GM21529 (cell line): ENCODE measurements at regions not wholly inside any gene's neighbourhood (a gene's known extent, or its start where the extent isn't known, plus 50 kb on each side); places are given as distances from the start of the nearest gene placed in this dataset.
"Not testable (repeated sequence)": the region's sequence is repeated elsewhere in the genome, so short reads cannot be mapped to it uniquely, and the experiment has no call there.

Experiments used
- ATAC-seq: cut with Tn5 transposase; IDR thresholded peaks from one replicate; pipeline ENCODE4 v1.9.1; 2021; ENCODE audit not compliant: unreplicated experiment

GRCh38 chr1:220420726-220421125 is 107.2 kb upstream of the MARK1 start:
- ATAC-seq: no peak

GRCh38 chr1:220412382-220412781 is 115.6 kb upstream of the MARK1 start:
- ATAC-seq: not testable (repeated sequence)

- no peak for ATAC-seq
Measured at GRCh38 chr1:220410611-220411010, 117.3 kb upstream of the MARK1 start.

- no peak for ATAC-seq
Measured at GRCh38 chr1:220409771-220410595, 118.0 kb upstream of the MARK1 start.

GRCh38 chr1:220407191-220407590 is 120.7 kb upstream of the MARK1 start:
- no peak for ATAC-seq

GRCh38 chr1:220398238-220398637 is 126.0 kb upstream of the RAB3GAP2 start:
- no peak for ATAC-seq

- ATAC-seq: no peak
Measured at GRCh38 chr1:220391491-220391890, 119.2 kb upstream of the RAB3GAP2 start.

- ATAC-seq: no peak
Measured at GRCh38 chr1:220389634-220390033, 117.4 kb upstream of the RAB3GAP2 start.

- ATAC-seq: no peak
Measured at GRCh38 chr1:220386494-220387195, 114.4 kb upstream of the RAB3GAP2 start.

- ATAC-seq: no peak
Measured at GRCh38 chr1:220385158-220385557, 112.9 kb upstream of the RAB3GAP2 start.

- no peak for ATAC-seq
Measured at GRCh38 chr1:220382994-220383393, 110.7 kb upstream of the RAB3GAP2 start.

- no peak for ATAC-seq
Measured at GRCh38 chr1:220380885-220381284, 108.6 kb upstream of the RAB3GAP2 start.

GRCh38 chr1:220378571-220379302 is 106.5 kb upstream of the RAB3GAP2 start:
- ATAC-seq: no peak

- ATAC-seq: no peak
Measured at GRCh38 chr1:220375715-220376114, 103.5 kb upstream of the RAB3GAP2 start.

- ATAC-seq: no peak
Measured at GRCh38 chr1:220374449-220374848, 102.2 kb upstream of the RAB3GAP2 start.

GRCh38 chr1:220372451-220372850 is 100.2 kb upstream of the RAB3GAP2 start:
- ATAC-seq: no peak

GRCh38 chr1:220371324-220371723 is 99.1 kb upstream of the RAB3GAP2 start:
- ATAC-seq: no peak

- no peak for ATAC-seq
Measured at GRCh38 chr1:220370041-220370700, 97.9 kb upstream of the RAB3GAP2 start.

- ATAC-seq: no peak
Measured at GRCh38 chr1:220369511-220369910, 97.3 kb upstream of the RAB3GAP2 start.

GRCh38 chr1:220368352-220369265 is 96.4 kb upstream of the RAB3GAP2 start:
- no peak for ATAC-seq
